ENCODE measurements at regions not wholly inside any gene's neighbourhood (a gene's known extent, or its start where the extent isn't known, plus 50 kb on each side); places are given as distances from the start of the nearest gene placed in this dataset.

GRCh38 chr6:37554480-37554819, 54.8 kb upstream of the CCDC167 start:
- TF ChIP-seq, protein P1, sequence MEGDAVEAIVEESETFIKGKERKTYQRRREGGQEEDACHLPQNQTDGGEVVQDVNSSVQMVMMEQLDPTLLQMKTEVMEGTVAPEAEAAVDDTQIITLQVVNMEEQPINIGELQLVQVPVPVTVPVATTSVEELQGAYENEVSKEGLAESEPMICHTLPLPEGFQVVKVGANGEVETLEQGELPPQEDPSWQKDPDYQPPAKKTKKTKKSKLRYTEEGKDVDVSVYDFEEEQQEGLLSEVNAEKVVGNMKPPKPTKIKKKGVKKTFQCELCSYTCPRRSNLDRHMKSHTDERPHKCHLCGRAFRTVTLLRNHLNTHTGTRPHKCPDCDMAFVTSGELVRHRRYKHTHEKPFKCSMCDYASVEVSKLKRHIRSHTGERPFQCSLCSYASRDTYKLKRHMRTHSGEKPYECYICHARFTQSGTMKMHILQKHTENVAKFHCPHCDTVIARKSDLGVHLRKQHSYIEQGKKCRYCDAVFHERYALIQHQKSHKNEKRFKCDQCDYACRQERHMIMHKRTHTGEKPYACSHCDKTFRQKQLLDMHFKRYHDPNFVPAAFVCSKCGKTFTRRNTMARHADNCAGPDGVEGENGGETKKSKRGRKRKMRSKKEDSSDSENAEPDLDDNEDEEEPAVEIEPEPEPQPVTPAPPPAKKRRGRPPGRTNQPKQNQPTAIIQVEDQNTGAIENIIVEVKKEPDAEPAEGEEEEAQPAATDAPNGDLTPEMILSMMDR (IDR thresholded peaks at IDR 0.05), result no peak
- TF ChIP-seq EP300 (IDR thresholded peaks at IDR 0.05; ENCODE audit: low read depth), result no peak
